ENCODE measurements at regions not wholly inside any gene's neighbourhood (a gene's known extent, or its start where the extent isn't known, plus 50 kb on each side); places are given as distances from the start of the nearest gene placed in this dataset.

DNA sequence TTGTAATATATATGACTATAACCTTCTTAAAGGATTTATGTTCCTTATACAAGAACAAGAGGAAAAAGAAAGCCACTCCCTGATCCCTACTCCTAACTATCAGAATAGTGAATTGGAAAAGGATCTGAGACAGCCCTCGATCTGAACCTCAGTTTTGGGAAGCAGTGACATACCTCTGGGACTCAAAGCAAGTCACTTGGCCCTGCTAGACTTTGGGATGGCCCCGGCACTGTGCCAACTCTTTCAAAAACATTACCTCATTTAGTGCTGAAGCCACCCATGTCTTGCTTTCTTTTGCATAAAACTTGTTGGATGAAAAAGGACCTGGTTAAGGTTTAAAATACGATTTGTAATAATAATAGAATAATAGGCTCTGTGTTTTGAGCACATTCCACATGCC lies 447.3 kb downstream of the FGF9 start:
- Histone ChIP-seq H3K27ac (no peak overlapping the region), H3K27me3 (no peaks in the 10 kb centered on the region), H3K4me3 (no peak overlapping the region), H3K9me3 (no peaks in the 10 kb centered on the region), H3K4me1 (no peaks in the 10 kb centered on the region), H3K36me3 (no peaks in the 10 kb centered on the region)
- DNase-seq = no peak
- TF ChIP-seq, protein P1, sequence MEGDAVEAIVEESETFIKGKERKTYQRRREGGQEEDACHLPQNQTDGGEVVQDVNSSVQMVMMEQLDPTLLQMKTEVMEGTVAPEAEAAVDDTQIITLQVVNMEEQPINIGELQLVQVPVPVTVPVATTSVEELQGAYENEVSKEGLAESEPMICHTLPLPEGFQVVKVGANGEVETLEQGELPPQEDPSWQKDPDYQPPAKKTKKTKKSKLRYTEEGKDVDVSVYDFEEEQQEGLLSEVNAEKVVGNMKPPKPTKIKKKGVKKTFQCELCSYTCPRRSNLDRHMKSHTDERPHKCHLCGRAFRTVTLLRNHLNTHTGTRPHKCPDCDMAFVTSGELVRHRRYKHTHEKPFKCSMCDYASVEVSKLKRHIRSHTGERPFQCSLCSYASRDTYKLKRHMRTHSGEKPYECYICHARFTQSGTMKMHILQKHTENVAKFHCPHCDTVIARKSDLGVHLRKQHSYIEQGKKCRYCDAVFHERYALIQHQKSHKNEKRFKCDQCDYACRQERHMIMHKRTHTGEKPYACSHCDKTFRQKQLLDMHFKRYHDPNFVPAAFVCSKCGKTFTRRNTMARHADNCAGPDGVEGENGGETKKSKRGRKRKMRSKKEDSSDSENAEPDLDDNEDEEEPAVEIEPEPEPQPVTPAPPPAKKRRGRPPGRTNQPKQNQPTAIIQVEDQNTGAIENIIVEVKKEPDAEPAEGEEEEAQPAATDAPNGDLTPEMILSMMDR (IDR thresholded peaks at IDR 0.05) = no peak
- TF ChIP-seq POLR2A (IDR thresholded peaks at IDR 0.05) = no peak

DNA sequence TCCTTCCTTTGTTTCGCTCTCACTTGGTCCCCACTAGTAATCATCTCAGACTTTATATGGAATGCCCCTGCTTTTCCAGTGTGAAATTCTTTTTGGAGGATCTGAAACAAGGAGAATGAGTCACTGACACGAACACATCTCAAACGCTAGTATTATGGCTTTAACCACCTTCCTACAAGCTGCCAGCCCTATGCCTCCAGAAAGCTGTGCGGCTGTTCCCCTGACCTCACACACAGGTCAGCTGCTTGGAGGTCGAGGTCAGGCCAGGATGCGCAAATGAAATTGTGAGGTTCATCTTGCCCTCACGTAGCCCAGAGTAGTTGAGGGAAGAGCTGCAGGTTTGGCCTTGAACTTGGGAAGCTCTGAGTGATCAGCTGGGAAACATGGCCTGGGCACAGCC lies 449.8 kb downstream of the FGF9 start:
- Histone ChIP-seq H3K9me3 (no peaks in the 10 kb centered on the region), H3K27me3 (no peaks in the 10 kb centered on the region), H3K36me3 (no peaks in the 10 kb centered on the region), H3K4me3 (no peak overlapping the region), H3K27ac (no peak overlapping the region), H3K4me1 (no peaks in the 10 kb centered on the region)
- no peak for DNase-seq
- TF ChIP-seq, protein P1 (IDR thresholded peaks at IDR 0.05) = no peak
- TF ChIP-seq POLR2A (IDR thresholded peaks at IDR 0.05) = no peak

DNA sequence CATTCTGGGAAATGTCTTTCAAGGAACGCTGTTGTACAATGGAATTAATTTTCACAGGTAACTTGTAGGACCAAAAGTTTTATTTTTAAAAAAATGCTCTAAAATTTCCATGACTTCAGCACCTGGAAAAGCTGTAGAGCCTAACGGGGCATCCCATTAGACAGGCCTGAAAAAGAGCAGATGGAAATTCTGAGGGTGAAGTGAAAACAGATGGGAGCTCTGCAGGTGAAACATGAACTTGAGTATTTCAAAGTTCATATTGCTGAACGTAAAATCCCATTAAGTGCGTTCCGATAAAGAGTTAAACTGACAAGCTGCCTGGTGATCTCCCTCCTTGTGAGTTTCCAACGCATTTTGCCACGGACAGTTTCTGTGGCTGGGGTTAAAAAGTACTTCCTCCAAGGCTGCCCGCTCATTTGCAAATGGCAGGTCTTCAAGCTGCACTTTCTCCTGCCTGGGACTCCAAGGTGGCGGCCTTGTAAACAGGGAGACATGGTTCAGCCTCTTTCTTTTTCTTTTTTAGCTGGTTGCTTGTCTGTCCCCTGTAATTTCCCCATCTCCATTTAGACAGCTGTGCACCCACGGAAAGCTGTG lies 450.4 kb downstream of the FGF9 start:
- DNase-seq = no peak
- no peaks in the 10 kb centered on the region for H3K4me1 ChIP-seq
- no peak overlapping the region for H3K27ac ChIP-seq
- TF ChIP-seq POLR2A (IDR thresholded peaks at IDR 0.05) = no peak
- TF ChIP-seq, protein P1 (IDR thresholded peaks at IDR 0.05) = no peak
- H3K27me3 ChIP-seq = no peaks in the 10 kb centered on the region
- no peaks in the 10 kb centered on the region for H3K9me3 ChIP-seq
- H3K36me3 ChIP-seq = no peaks in the 10 kb centered on the region
- H3K4me3 ChIP-seq = no peak overlapping the region

DNA sequence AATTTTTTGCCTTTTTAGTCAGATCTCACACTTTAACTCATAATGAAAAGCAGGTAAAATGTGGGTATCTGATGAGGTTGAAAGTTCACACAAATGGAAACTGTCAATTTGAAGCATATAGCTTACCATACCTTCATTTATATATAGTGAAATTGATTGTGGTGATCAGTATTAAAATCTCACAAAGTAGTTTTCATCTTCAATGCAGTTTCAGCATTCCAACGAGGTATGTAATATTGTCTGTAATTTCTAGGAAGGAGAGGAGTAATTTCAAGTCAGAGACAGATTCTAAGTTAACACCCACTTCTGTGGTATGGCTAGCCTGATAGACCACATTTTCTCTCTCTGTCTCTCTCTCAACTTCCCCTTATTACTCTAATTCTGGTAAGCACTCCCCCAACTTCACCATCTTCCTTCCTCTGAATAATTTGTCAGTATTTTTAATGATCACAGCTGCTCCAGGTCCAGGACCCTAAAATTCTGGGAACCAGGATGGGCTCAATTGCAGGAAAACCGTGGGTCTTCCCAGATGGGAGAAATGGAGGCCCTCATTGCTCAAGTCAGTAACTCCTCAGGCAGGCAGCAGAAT lies 455.7 kb downstream of the FGF9 start:
- TF ChIP-seq, protein P1 (IDR thresholded peaks at IDR 0.05) = no peak
- no peak for TF ChIP-seq POLR2A (IDR thresholded peaks at IDR 0.05)
- H3K27ac ChIP-seq = no peak overlapping the region
- H3K27me3 ChIP-seq = no peaks in the 10 kb centered on the region
- no peaks in the 10 kb centered on the region for H3K4me1 ChIP-seq
- H3K36me3 ChIP-seq = no peaks in the 10 kb centered on the region
- DNase-seq = no peak
- H3K9me3 ChIP-seq = no peaks in the 10 kb centered on the region
- no peak overlapping the region for H3K4me3 ChIP-seq

DNA sequence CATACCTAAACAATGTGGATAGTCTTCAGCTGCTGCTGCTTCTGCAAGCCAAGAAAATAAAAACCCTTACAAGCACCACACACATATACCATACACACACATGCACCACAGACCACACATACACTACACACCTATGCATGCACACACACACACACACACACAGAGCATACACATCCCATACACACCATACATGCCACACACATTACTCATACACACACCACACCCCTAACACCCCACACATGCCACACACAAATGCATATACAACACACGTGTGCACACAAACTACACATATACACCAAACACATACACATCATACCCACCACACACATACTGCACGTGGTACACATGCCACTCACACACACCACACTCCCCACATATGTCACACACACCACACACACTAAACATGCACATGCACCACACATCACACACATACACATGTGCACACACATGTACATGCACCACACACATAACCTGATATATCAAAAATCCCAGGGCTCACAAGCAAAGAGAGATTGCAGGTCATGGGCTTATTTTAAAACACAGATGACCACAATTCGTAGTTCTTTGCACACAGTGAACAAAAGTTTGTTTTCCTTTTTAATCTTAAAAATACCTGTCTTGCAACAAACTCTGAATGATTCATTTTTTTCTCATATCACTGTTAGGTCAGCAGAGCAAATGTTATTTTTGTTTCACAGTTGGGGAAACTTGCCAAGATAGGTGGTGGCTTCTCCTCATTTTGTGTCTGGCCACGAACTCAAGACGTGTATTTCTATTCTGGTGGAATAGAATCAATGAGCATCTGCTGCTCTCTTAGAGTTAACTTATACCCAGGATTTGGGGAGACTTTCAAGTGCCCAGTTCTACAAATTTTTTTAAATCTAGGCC lies 456.6 kb downstream of the FGF9 start:
- H3K9me3 ChIP-seq = no peaks in the 10 kb centered on the region
- H3K27ac ChIP-seq = no peak overlapping the region
- no peaks in the 10 kb centered on the region for H3K36me3 ChIP-seq
- no peaks in the 10 kb centered on the region for H3K4me1 ChIP-seq
- no peaks in the 10 kb centered on the region for H3K27me3 ChIP-seq
- no peak overlapping the region for H3K4me3 ChIP-seq
- no peak for TF ChIP-seq POLR2A (IDR thresholded peaks at IDR 0.05)
- TF ChIP-seq, protein P1 (IDR thresholded peaks at IDR 0.05) = no peak
- DNase-seq = no peak
